ENCODE measurements at regions not wholly inside any gene's neighbourhood (a gene's known extent, or its start where the extent isn't known, plus 50 kb on each side); places are given as distances from the start of the nearest gene placed in this dataset.

GRCh38 chr12:118912697-118913270 is 68.6 kb upstream of the SRRM4 start:
- TF ChIP-seq CTCF (IDR thresholded peaks at IDR 0.05), result no peak
- TF ChIP-seq POLR2AphosphoS5 (IDR thresholded peaks at IDR 0.05), result no peak
- no peak for TF ChIP-seq POLR2A (IDR thresholded peaks at IDR 0.05)
